Ectodermal cell (in vitro differentiated cells): ENCODE measurements at regions not wholly inside any gene's neighbourhood (a gene's known extent, or its start where the extent isn't known, plus 50 kb on each side); places are given as distances from the start of the nearest gene placed in this dataset.
"Not testable (repeated sequence)": the region's sequence is repeated elsewhere in the genome, so short reads cannot be mapped to it uniquely, and the experiment has no call there.

ENCODE experiments used
- H3K27ac ChIP-seq: 2 replicates; pipeline ENCODE4 v1.7.0; 2013; ENCODE audit warnings: mild to moderate bottlenecking, low read depth, low read length; ENCODE audit not compliant: insufficient read depth, poor library complexity, severe bottlenecking
- H3K27me3 ChIP-seq: 2 replicates; pipeline ENCODE4 v1.7.0; 2013; ENCODE audit warnings: mild to moderate bottlenecking, low read length; ENCODE audit not compliant: insufficient read depth, control insufficient read depth, poor library complexity, severe bottlenecking
- H3K36me3 ChIP-seq: one replicate; pipeline ENCODE4 v1.7.0; 2013; ENCODE audit warnings: low read length; ENCODE audit not compliant: control insufficient read depth, insufficient read depth
- H3K4me1 ChIP-seq: one replicate; pipeline ENCODE4 v1.7.0; 2013; ENCODE audit warnings: low read length; ENCODE audit not compliant: control insufficient read depth, insufficient read depth
- H3K4me3 ChIP-seq: 2 replicates; pipeline ENCODE4 v1.7.0; 2013; ENCODE audit warnings: low read depth, low read length, control low read depth; ENCODE audit not compliant: insufficient read depth
- H3K9me3 ChIP-seq: 2 replicates; pipeline ENCODE4 v1.7.0; 2013; ENCODE audit warnings: mild to moderate bottlenecking, low read length, moderate library complexity; ENCODE audit not compliant: control insufficient read depth
- WGBS, 2 experiments: methylation state at CpG; one replicate each; pipeline ENCODE4 v1.1.7; 2013; ENCODE audit warnings: missing lambda C conversion rate in 2 of 2; 5-methylcytosine and 5-hydroxymethylcytosine counted together

- WGBS, 2 experiments: 92 to 95% methylated on average over 40 to 43 of the region's 53 CpGs
- not testable (repeated sequence) for H3K36me3 ChIP-seq
Measured at GRCh38 chr10:42243002-42243401, 395.4 kb downstream of the ZNF33B start.

GRCh38 chr10:42242135-42242805, 396.1 kb downstream of the ZNF33B start:
- Histone ChIP-seq H3K27me3 (no peaks in the 10 kb centered on the region), H3K4me3 (no peak overlapping the region), H3K36me3 (no peaks in the 10 kb centered on the region), H3K9me3 (peaks cover 3% of the 10 kb centered on the region), H3K27ac (no peak overlapping the region), H3K4me1 (no peaks in the 10 kb centered on the region)
- 91 to 92% methylated on average over 85 of the region's 85 CpGs for WGBS, 2 experiments

More at GRCh38 chr10:42243002-42243401, 395.4 kb downstream of the ZNF33B start:
- H3K4me1 ChIP-seq, H3K4me3 ChIP-seq, H3K27me3 ChIP-seq, H3K27ac ChIP-seq, H3K9me3 ChIP-seq: not testable (repeated sequence)

GRCh38 chr10:42236401-42236800, 402.0 kb downstream of the ZNF33B start:
- 78 to 85% methylated on average over 13 of the region's 13 CpGs for WGBS, 2 experiments

GRCh38 chr10:42235736-42236135, 402.6 kb downstream of the ZNF33B start:
- WGBS, 2 experiments: 91 to 93% methylated on average over 12 of the region's 14 CpGs
- not testable (repeated sequence) for H3K9me3 ChIP-seq, H3K36me3 ChIP-seq, H3K4me1 ChIP-seq, H3K27me3 ChIP-seq, H3K27ac ChIP-seq, H3K4me3 ChIP-seq

More at GRCh38 chr10:42236401-42236800, 402.0 kb downstream of the ZNF33B start:
- H3K4me1 ChIP-seq, H3K36me3 ChIP-seq, H3K27me3 ChIP-seq, H3K27ac ChIP-seq, H3K4me3 ChIP-seq, H3K9me3 ChIP-seq: not testable (repeated sequence)

GRCh38 chr10:42235241-42235640, 403.1 kb downstream of the ZNF33B start:
- H3K4me1 ChIP-seq, H3K9me3 ChIP-seq, H3K36me3 ChIP-seq, H3K27ac ChIP-seq, H3K27me3 ChIP-seq, H3K4me3 ChIP-seq: not testable (repeated sequence)
- WGBS, 2 experiments: 85% methylated on average over 3 of the region's 3 CpGs

GRCh38 chr10:42234506-42234905, 403.9 kb downstream of the ZNF33B start:
- not testable (repeated sequence) for H3K9me3 ChIP-seq, H3K27me3 ChIP-seq, H3K27ac ChIP-seq, H3K4me3 ChIP-seq, H3K36me3 ChIP-seq, H3K4me1 ChIP-seq
- WGBS, 2 experiments: 79% methylated on average over 4 to 5 of the region's 5 CpGs

GRCh38 chr10:42233461-42234206, 404.7 kb downstream of the ZNF33B start:
- not testable (repeated sequence) for H3K27ac ChIP-seq, H3K4me1 ChIP-seq, H3K9me3 ChIP-seq, H3K4me3 ChIP-seq, H3K27me3 ChIP-seq, H3K36me3 ChIP-seq
- WGBS, 2 experiments: 76 to 77% methylated on average over 8 of the region's 8 CpGs

- not testable (repeated sequence) for H3K27me3 ChIP-seq, H3K4me3 ChIP-seq, H3K36me3 ChIP-seq
Measured at GRCh38 chr10:42232955-42233354, 405.4 kb downstream of the ZNF33B start.

GRCh38 chr10:42230812-42231211, 407.6 kb downstream of the ZNF33B start:
- not testable (repeated sequence) for H3K36me3 ChIP-seq, H3K9me3 ChIP-seq, H3K4me3 ChIP-seq, H3K27ac ChIP-seq, H3K27me3 ChIP-seq, H3K4me1 ChIP-seq
- WGBS, 2 experiments: 74 to 75% methylated on average over 4 of the region's 4 CpGs

More at GRCh38 chr10:42232955-42233354, 405.4 kb downstream of the ZNF33B start:
- not testable (repeated sequence) for H3K4me1 ChIP-seq, H3K9me3 ChIP-seq, H3K27ac ChIP-seq
- WGBS, 2 experiments: 48 to 69% methylated on average over 1 of the region's 1 CpG

- not testable (repeated sequence) for H3K36me3 ChIP-seq, H3K27me3 ChIP-seq, H3K27ac ChIP-seq, H3K4me1 ChIP-seq, H3K9me3 ChIP-seq, H3K4me3 ChIP-seq
- 65 to 66% methylated on average over 2 of the region's 2 CpGs for WGBS, 2 experiments
Measured at GRCh38 chr10:42230115-42230514, 408.3 kb downstream of the ZNF33B start.
